H9 (cell line): ENCODE measurements at regions not wholly inside any gene's neighbourhood (a gene's known extent, or its start where the extent isn't known, plus 50 kb on each side); places are given as distances from the start of the nearest gene placed in this dataset.

Source experiments
- DNase-seq: peaks from one replicate; pipeline ENCODE4 v3.0.0-alpha.2; 2017
- H2AFZ ChIP-seq: one replicate; pipeline ENCODE4 v1.6.1; 2013; ENCODE audit warnings: mild to moderate bottlenecking, low read length, control low read depth, moderate library complexity
- H2AK5ac ChIP-seq: 2 replicates; pipeline ENCODE4 v1.6.1; 2013; ENCODE audit warnings: low read length, control low read depth, mixed read lengths; ENCODE audit not compliant: insufficient read length
- H2BK120ac ChIP-seq: one replicate; pipeline ENCODE4 v1.6.1; 2013; ENCODE audit warnings: low read depth, mild to moderate bottlenecking, low read length, control low read depth, inconsistent platforms; ENCODE audit not compliant: poor library complexity, severe bottlenecking
- H2BK12ac ChIP-seq: 2 replicates; pipeline ENCODE4 v1.6.1; 2013; ENCODE audit warnings: low read length, control low read depth, mixed read lengths, low read depth; ENCODE audit not compliant: insufficient read length
- H2BK15ac ChIP-seq: 2 replicates; pipeline ENCODE4 v1.6.1; 2013; ENCODE audit warnings: low read depth, low read length, control low read depth
- H2BK20ac ChIP-seq: one replicate; pipeline ENCODE4 v1.6.1; 2013; ENCODE audit warnings: low read depth, mild to moderate bottlenecking, low read length, control low read depth, inconsistent platforms; ENCODE audit not compliant: poor library complexity, severe bottlenecking
- H2BK5ac ChIP-seq: 2 replicates; pipeline ENCODE4 v1.6.1; 2013; ENCODE audit warnings: low read length, control low read depth, mixed read lengths; ENCODE audit not compliant: insufficient read length
- H3K14ac ChIP-seq: 2 replicates; pipeline ENCODE4 v1.6.1; 2013; ENCODE audit warnings: low read length, control low read depth; ENCODE audit not compliant: insufficient read depth
- H3K18ac ChIP-seq: 2 replicates; pipeline ENCODE4 v1.6.1; 2013; ENCODE audit warnings: low read depth, mild to moderate bottlenecking, mixed read lengths, low read length, control low read depth; ENCODE audit not compliant: insufficient read length
- H3K23ac ChIP-seq: 2 replicates; pipeline ENCODE4 v1.6.1; 2013; ENCODE audit warnings: low read length, control low read depth, mixed read lengths, low read depth; ENCODE audit not compliant: insufficient read length
- H3K23me2 ChIP-seq: 2 replicates; pipeline ENCODE4 v1.6.1; 2013; ENCODE audit warnings: low read depth, mild to moderate bottlenecking, mixed read lengths, low read length, control low read depth; ENCODE audit not compliant: insufficient read length, poor library complexity, severe bottlenecking
- H3K27ac ChIP-seq: 2 replicates; pipeline ENCODE4 v1.5.1; 2013; ENCODE audit warnings: low read length, control low read depth, mixed read lengths, low read depth; ENCODE audit not compliant: insufficient read length
- H3K27me3 ChIP-seq: 2 replicates; pipeline ENCODE4 v1.6.1; 2013; ENCODE audit warnings: low read length, control low read depth, inconsistent platforms; ENCODE audit not compliant: insufficient read depth
- H3K4ac ChIP-seq: 2 replicates; pipeline ENCODE4 v1.6.1; 2013; ENCODE audit warnings: low read depth, mild to moderate bottlenecking, control low read depth, inconsistent platforms, low read length, moderate library complexity
- H3K4me1 ChIP-seq: 2 replicates; pipeline ENCODE4 v1.6.1; 2013; ENCODE audit warnings: low read length, control low read depth, inconsistent platforms; ENCODE audit not compliant: insufficient read depth
- H3K4me2 ChIP-seq: 2 replicates; pipeline ENCODE4 v1.6.1; 2013; ENCODE audit warnings: low read length, control low read depth, mixed read lengths; ENCODE audit not compliant: insufficient read length, insufficient read depth
- H3K56ac ChIP-seq: 2 replicates; pipeline ENCODE4 v1.6.1; 2013; ENCODE audit warnings: low read depth, mild to moderate bottlenecking, mixed read lengths, low read length, control low read depth; ENCODE audit not compliant: insufficient read length
- H3K79me1 ChIP-seq: 2 replicates; pipeline ENCODE4 v1.6.1; 2013; ENCODE audit warnings: low read depth, mild to moderate bottlenecking, moderate library complexity, low read length, control low read depth, inconsistent platforms; ENCODE audit not compliant: insufficient read depth, poor library complexity, severe bottlenecking
- H3K79me2 ChIP-seq: 2 replicates; pipeline ENCODE4 v1.6.1; 2013; ENCODE audit warnings: low read length, control low read depth, inconsistent platforms; ENCODE audit not compliant: insufficient read depth
- H3K9ac ChIP-seq: 2 replicates; pipeline ENCODE4 v1.6.1; 2013; ENCODE audit warnings: low read length, control low read depth, mixed read lengths; ENCODE audit not compliant: insufficient read length; ENCODE audit errors: extremely low read depth
- H3K9me3 ChIP-seq: one replicate; pipeline ENCODE4 v1.6.1; 2013; ENCODE audit warnings: low read depth, low read length, inconsistent platforms; ENCODE audit not compliant: control insufficient read depth
- H3T11ph ChIP-seq: one replicate; pipeline ENCODE4 v1.6.1; 2013; ENCODE audit warnings: mild to moderate bottlenecking, low read length, control low read depth, inconsistent platforms
- H4K20me1 ChIP-seq: one replicate; pipeline ENCODE4 v1.6.1; 2013; ENCODE audit not compliant: control insufficient read depth, insufficient read length, insufficient read depth
- H4K5ac ChIP-seq: 2 replicates; pipeline ENCODE4 v1.6.1; 2013; ENCODE audit warnings: low read depth, mild to moderate bottlenecking, mixed read lengths, low read length, control low read depth; ENCODE audit not compliant: insufficient read length
- H4K8ac ChIP-seq: replicated peaks from 2 replicates; pipeline ENCODE4 v1.6.1; 2013; ENCODE audit warnings: low read length, control low read depth, mixed read lengths, low read depth; ENCODE audit not compliant: insufficient read length
- H4K91ac ChIP-seq: 2 replicates; pipeline ENCODE4 v1.6.1; 2013; ENCODE audit warnings: low read depth, mild to moderate bottlenecking, moderate library complexity, mixed read lengths, low read length, control low read depth; ENCODE audit not compliant: insufficient read length
- H3K27ac Mint-ChIP-seq, 3 experiments: 2 replicates in 2 of 3; 3 replicates in 1 of 3; pipeline ENCODE4 v1.8.0; 2020 to 2021; ENCODE audit warnings: mixed read lengths in 3 of 3, mild to moderate bottlenecking in 1 of 3, moderate library complexity in 1 of 3
- H3K27me3 Mint-ChIP-seq: 2 replicates; pipeline ENCODE4 v1.8.0; 2021; ENCODE audit warnings: low read depth, mild to moderate bottlenecking, moderate library complexity, mixed read lengths
- H3K36me3 Mint-ChIP-seq, 3 experiments: 2 replicates in 2 of 3; 3 replicates in 1 of 3; pipeline ENCODE4 v1.8.0; 2020 to 2021; ENCODE audit warnings: low read depth in 3 of 3, mixed read lengths in 3 of 3; ENCODE audit not compliant: insufficient read depth in 1 of 3
- H3K4me1 Mint-ChIP-seq, 2 experiments: 2 replicates each; pipeline ENCODE4 v1.8.0; 2020; ENCODE audit warnings: mixed read lengths in 2 of 2
- H3K4me3 Mint-ChIP-seq, 2 experiments: 2 replicates in 1 of 2; 3 replicates in 1 of 2; pipeline ENCODE4 v1.8.0; 2020 to 2021; ENCODE audit warnings: mild to moderate bottlenecking in 2 of 2, mixed read lengths in 2 of 2, moderate library complexity in 1 of 2
- H3K9me3 Mint-ChIP-seq, 2 experiments: 2 replicates in 1 of 2; 3 replicates in 1 of 2; pipeline ENCODE4 v1.8.0; 2020; ENCODE audit warnings: mild to moderate bottlenecking in 2 of 2, mixed read lengths in 2 of 2, moderate library complexity in 1 of 2
- CTCF ChIP-seq: fragments of 200-600 bp; sonication (generic); conservative IDR thresholded peaks from 3 replicates; pipeline ENCODE4 v1.8.0; 2021; ENCODE audit warnings: antibody characterized with exemption, mild to moderate bottlenecking
- WGBS: extraction: QIAGEN DNeasy Blood & Tissue Kit; methylation state at CpG from one replicate; pipeline ENCODE4 v1.1.7; 2013; ENCODE audit warnings: missing lambda C conversion rate, low lambda C conversion rate, mixed read lengths; ENCODE audit not compliant: insufficient read length; ENCODE audit errors: extremely low coverage; 5-methylcytosine and 5-hydroxymethylcytosine counted together

GRCh38 chr14:22296722-22297121 is 292.3 kb downstream of the DAD1 start:
- no peaks in the 10 kb centered on the region; the same call in 1 of the 2 replicates for H3K4me1 ChIP-seq
- H3K23me2 ChIP-seq = no peaks in the 10 kb centered on the region
- WGBS = no CpG with 5 or more reads among the region's 3 CpGs
- H2AFZ ChIP-seq = no peak overlapping the region
- H3K27me3 Mint-ChIP-seq = no peaks in the 10 kb centered on the region
- H3K27me3 ChIP-seq = no peaks in the 10 kb centered on the region
- H2BK5ac ChIP-seq = no peak overlapping the region
- peaks cover 0 to 2% (median 0%) of the 10 kb centered on the region in 3 experiments; a peak in 1 of 7 replicates for H3K36me3 Mint-ChIP-seq
- H3K4me3 Mint-ChIP-seq = no peak overlapping the region
- no peak overlapping the region for H3K56ac ChIP-seq
- H2BK20ac ChIP-seq = no peak overlapping the region
- H4K20me1 ChIP-seq = no peaks in the 10 kb centered on the region
- H4K91ac ChIP-seq = no peak overlapping the region
- no peak overlapping the region for H3T11ph ChIP-seq
- H2BK120ac ChIP-seq = no peak overlapping the region
- no peak overlapping the region for H3K27ac Mint-ChIP-seq
- H3K9me3 Mint-ChIP-seq = no peaks in the 10 kb centered on the region; a peak in 1 of 5 replicates
- H3K18ac ChIP-seq = no peak overlapping the region
- H3K4ac ChIP-seq = no peak overlapping the region
- H3K79me1 ChIP-seq = no peaks in the 10 kb centered on the region
- no peak overlapping the region for H3K27ac ChIP-seq
- DNase-seq = no peak
- no peak overlapping the region for H2BK12ac ChIP-seq
- no peak overlapping the region for H4K8ac ChIP-seq
- no peak overlapping the region for H3K23ac ChIP-seq
- no peak overlapping the region for H3K9ac ChIP-seq
- no peak overlapping the region for H2BK15ac ChIP-seq
- H2AK5ac ChIP-seq = no peak overlapping the region
- H3K14ac ChIP-seq = no peak overlapping the region
- no peaks in the 10 kb centered on the region for H3K9me3 ChIP-seq
- no peak overlapping the region for H4K5ac ChIP-seq
- no peak overlapping the region for H3K4me2 ChIP-seq
- TF ChIP-seq CTCF = no peak
- peaks cover 16 to 18% of the 10 kb centered on the region in 2 experiments for H3K4me1 Mint-ChIP-seq
- no peaks in the 10 kb centered on the region for H3K79me2 ChIP-seq
